22Rv1 (cell line): ENCODE measurements at regions not wholly inside any gene's neighbourhood (a gene's known extent, or its start where the extent isn't known, plus 50 kb on each side); places are given as distances from the start of the nearest gene placed in this dataset.

Experiments used
- H3K27ac ChIP-seq: fragments of 450-650 bp; 2 replicates; pipeline ENCODE4 v1.5.1; 2017
- CTCF ChIP-seq: fragments of 450-650 bp; IDR thresholded peaks from 2 replicates; pipeline ENCODE4 v1.5.1; 2017; ENCODE audit warnings: mild to moderate bottlenecking
- ZFX ChIP-seq: fragments of 450-650 bp; IDR thresholded peaks from 2 replicates; pipeline ENCODE4 v1.6.1; 2017; ENCODE audit warnings: antibody characterized with exemption, borderline replicate concordance

- TF ChIP-seq ZFX (no peak), CTCF (no peak)
- H3K27ac ChIP-seq = no peak overlapping the region
Observed at GRCh38 chr10:58976254-58976653, 200.2 kb upstream of the PHYHIPL start.

GRCh38 chr10:58979711-58980110 lies 196.7 kb upstream of the PHYHIPL start:
- TF ChIP-seq CTCF (no peak), ZFX (no peak)
- H3K27ac ChIP-seq = no peak overlapping the region

GRCh38 chr10:58980826-58981415 lies 195.5 kb upstream of the PHYHIPL start:
- TF ChIP-seq ZFX (no peak), CTCF (no peak)
- no peak overlapping the region for H3K27ac ChIP-seq

DNA sequence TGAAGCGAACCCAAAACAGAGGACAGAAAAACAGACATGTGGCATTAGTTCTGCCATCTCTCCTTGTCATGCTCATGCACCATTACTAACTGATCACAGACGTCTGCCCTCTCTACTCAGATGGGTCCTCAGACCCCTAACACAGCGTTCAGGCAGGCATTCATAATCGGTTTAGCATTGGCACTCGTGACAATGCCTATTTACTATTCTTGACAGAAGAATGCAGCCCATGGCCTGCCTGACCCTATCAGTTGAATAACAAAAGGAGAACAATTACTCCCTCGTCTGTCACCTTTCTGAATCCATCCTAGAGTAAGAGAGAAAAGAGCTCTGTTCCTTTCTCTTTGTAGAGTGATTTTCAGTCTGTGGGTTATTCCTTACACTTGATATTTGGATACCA lies 194.6 kb upstream of the PHYHIPL start:
- no peak overlapping the region for H3K27ac ChIP-seq
- no peak for TF ChIP-seq ZFX
- no peak for TF ChIP-seq CTCF

DNA sequence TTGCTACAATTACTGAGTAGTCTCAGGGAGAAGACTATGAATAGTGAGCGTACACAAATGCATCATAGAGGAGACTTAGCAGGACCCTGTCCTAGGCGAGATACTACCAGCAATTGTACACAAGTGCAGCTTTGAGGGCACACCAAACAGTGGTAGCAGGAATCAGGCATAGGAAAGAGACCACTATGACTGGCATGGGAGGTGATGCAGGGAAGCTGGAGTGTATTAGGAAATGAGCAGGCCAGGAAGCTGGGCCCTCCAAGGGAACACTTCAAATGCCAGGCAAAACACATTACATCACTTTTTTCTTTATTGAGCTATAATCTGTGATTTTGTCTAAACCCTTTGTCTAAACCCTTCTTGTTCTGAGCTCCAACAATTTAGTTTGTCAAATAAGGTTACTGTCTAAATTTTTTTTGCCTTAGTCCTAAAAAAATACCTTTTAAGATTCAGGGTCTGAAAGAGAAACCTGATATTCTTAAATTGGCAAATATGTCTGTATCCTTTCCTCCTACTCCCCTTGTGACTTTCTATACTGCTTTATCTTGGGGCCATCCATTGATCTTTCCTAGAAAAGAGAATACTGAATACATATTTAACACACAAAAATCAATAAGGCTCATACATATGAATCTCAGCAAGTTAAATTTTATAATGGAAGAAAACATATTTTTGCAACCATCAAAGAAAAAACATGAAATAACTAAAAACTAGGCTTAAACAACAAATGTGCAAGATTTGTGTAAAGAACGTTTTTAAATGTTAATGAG lies 193.8 kb upstream of the PHYHIPL start:
- no peak overlapping the region for H3K27ac ChIP-seq
- no peak for TF ChIP-seq CTCF
- TF ChIP-seq ZFX = no peak

DNA sequence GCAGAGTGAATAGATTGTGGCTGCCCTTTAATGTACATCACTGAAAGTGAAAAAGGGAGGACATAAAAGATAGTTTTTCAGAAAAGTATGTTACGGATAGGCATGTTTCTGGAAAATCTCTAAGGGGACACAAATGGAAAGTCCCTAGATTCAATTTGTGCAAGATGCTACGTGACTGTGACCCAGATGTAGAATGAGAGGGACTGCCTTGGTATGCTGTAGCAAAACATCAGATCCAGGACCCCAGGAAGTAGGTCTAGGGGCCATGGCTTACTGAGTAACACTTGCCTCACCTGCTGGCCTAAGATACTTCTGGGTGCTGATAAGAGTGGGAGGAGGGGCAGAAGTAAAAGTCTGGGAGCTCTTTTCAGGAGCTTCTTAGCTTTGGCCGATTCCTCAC lies 191.2 kb upstream of the PHYHIPL start:
- no peak overlapping the region for H3K27ac ChIP-seq
- TF ChIP-seq ZFX = no peak
- no peak for TF ChIP-seq CTCF

DNA sequence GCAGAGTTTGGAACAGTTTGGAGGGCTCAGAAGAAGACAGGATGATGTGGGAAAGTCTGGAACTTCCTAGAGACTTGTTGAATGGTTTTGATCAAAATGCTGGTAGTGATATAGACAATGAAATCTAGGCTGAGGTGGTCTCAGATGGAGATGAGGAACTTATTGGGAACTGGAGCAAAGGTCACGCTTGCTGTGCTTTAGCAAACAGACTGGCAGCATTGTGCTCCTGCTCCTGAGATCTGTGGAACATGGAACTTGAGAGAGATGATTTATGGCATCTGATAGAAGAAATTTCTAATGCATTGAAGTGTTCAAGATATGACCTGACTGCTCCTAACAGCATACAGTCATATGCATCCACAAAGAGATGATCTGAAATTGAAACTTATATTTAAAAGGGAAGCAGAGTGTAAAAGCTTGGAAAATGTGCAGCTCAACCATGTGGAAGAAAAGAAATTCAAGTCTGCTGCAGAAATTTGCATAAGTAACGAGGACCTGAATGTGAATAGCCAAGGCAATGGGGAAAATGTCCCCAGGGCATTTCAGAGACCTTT lies 186.9 kb upstream of the PHYHIPL start:
- H3K27ac ChIP-seq = no peak overlapping the region
- TF ChIP-seq CTCF = no peak
- TF ChIP-seq ZFX = no peak
